Naive B cell (primary cell): ENCODE measurements at regions not wholly inside any gene's neighbourhood (a gene's known extent, or its start where the extent isn't known, plus 50 kb on each side); places are given as distances from the start of the nearest gene placed in this dataset.

ENCODE experiments used
- ATAC-seq, 2 donors: fragments of 150-1000 bp; cut with Tn5 transposase; 2 replicates each; pipeline ENCODE4 v1.10.0; 2021; ENCODE audit warnings: low read depth in 2 of 2, mild to moderate bottlenecking in 2 of 2, moderate library complexity in 2 of 2
- DNase-seq: peaks from one replicate; pipeline ENCODE4 v3.0.0; 2022
- H3K27ac Mint-ChIP-seq, 6 donors: one replicate each; pipeline ENCODE4 v1.8.0; 2020 to 2022; ENCODE audit warnings: mild to moderate bottlenecking in 6 of 6, mixed read lengths in 6 of 6, moderate library complexity in 5 of 6, inconsistent platforms in 2 of 6
- H3K27me3 Mint-ChIP-seq, 3 donors: one replicate each; pipeline ENCODE4 v1.8.0; 2021 to 2022; ENCODE audit warnings: mixed read lengths in 3 of 3, mild to moderate bottlenecking in 1 of 3
- H3K36me3 Mint-ChIP-seq, 2 donors: one replicate each; pipeline ENCODE4 v1.8.0; 2020 to 2022; ENCODE audit warnings: mixed read lengths in 2 of 2, inconsistent platforms in 1 of 2, mild to moderate bottlenecking in 1 of 2
- H3K4me1 Mint-ChIP-seq, 3 donors: one replicate each; pipeline ENCODE4 v1.8.0; 2020 to 2022; ENCODE audit warnings: mixed read lengths in 3 of 3, inconsistent platforms in 1 of 3, mild to moderate bottlenecking in 1 of 3, moderate library complexity in 1 of 3
- H3K4me3 Mint-ChIP-seq, 8 donors: one replicate each; pipeline ENCODE4 v1.8.0; 2020 to 2022; ENCODE audit warnings: mild to moderate bottlenecking in 8 of 8, mixed read lengths in 8 of 8, moderate library complexity in 8 of 8, inconsistent platforms in 2 of 8
- H3K9me3 Mint-ChIP-seq, 7 donors: one replicate each; pipeline ENCODE4 v1.8.0; 2020 to 2022; ENCODE audit warnings: mixed read lengths in 7 of 7, mild to moderate bottlenecking in 5 of 7, inconsistent platforms in 2 of 7, moderate library complexity in 1 of 7

DNA sequence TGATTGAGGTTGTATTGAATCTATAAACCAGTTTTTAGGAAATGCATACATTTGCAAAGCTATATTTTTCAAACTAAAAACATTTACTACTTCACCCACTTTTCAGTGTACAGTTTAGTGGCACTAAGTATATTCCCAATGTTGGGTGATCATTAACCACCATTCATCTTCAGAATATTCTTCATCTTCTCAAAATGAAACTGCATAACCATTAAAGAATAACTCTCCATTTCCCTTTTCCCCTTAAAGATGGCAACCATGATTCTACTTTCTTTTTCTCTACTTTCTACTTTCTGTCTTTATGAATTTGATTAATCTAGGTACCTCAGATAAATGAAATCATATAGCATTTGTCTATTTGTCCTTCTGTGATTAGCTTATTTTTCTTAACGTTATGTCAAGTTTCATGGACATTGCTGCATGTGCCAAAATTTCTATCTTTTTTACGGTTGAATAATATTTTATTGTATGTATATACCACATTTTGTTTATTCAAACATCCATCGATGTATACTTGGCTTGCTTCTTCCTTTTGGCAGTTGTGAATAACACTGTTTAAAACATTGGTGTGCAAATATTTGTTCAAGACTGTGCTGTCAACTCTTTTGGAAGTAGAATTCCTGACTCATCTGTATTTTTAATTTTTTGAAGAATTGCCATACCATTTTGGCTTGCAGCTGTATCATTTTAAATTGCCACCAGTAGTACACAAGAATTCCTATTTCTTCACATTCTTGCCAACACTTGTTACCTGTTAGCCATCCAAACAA lies 104.9 kb downstream of the RPRM start:
- Mint-ChIP-seq H3K27ac (no peak overlapping the region), H3K9me3 (peaks cover 0 to 7% (median 0%) of the 10 kb centered on the region in 7 donors), H3K27me3 (no peaks in the 10 kb centered on the region), H3K4me3 (no peak overlapping the region), H3K4me1 (no peaks in the 10 kb centered on the region), H3K36me3 (no peaks in the 10 kb centered on the region)
- no peak for ATAC-seq
- no peak for DNase-seq

DNA sequence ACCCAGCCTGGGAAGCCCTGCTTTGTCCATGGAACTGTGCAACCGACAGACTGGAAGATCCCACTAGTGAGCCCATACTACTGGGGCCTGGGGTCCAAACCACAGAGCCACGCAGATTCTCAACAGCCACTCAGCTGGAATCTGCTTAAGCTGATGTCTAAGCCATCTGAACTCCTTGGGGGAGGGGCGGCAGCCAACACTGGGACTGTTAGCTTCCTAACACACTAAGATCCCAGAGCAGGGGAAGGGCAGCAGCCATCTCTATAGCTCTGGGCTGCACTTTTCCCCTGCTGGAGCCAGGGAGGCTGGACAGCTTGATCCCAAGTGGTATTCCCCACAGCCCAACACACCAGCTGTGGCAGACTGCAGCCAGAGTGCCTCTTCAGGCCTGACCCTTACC lies 118.3 kb downstream of the RPRM start:
- Mint-ChIP-seq H3K4me1 (no peaks in the 10 kb centered on the region), H3K27ac (no peak overlapping the region), H3K36me3 (no peaks in the 10 kb centered on the region), H3K27me3 (no peaks in the 10 kb centered on the region), H3K9me3 (peaks cover 3 to 25% (median 7%) of the 10 kb centered on the region in 7 donors), H3K4me3 (no peak overlapping the region)
- no peak for DNase-seq
- ATAC-seq, result no peak

DNA sequence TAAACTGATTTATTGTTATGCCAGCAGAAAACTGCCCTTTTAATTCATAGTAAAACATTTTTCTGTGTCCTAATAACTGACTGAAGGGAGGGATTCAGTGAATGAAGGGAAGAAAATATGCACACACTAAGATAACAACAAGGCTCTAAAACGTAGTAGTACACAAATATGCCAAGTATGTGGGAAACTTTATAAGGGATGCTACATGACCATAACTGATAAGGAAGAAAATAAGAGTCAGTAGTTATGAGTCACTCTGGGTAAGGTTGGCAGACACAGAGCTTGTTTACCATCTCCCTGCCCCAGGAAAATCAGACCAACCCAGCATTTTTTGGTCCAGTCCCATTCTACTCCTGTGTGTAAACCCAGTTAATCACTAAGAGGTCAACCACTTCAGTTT lies 124.2 kb downstream of the RPRM start:
- DNase-seq (no peak), ATAC-seq (no peak)
- Mint-ChIP-seq H3K4me1 (no peaks in the 10 kb centered on the region), H3K36me3 (no peaks in the 10 kb centered on the region), H3K27ac (no peak overlapping the region), H3K4me3 (no peak overlapping the region), H3K27me3 (no peaks in the 10 kb centered on the region), H3K9me3 (peaks cover under 1 to 13% (median 5%) of the 10 kb centered on the region in 7 donors)

DNA sequence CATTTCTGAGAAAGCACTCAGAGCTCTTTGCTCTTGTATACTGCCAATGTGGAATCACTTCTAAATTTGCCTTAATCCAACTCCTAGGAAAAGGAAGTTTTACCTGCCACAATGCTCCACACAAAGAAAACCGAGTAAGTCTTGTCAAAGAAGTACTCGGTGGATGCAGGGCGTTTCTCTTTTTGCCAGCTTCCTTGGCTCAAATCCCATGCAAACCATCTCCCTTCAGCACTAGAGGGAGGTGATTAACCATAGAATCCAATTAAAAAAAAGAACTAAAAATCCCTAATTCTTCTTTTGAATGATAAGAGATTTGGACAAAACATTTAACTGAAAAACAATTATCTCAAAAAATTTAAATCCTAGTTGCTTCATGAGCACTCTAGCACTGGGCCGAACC lies 129.0 kb downstream of the RPRM start:
- Mint-ChIP-seq H3K27ac (no peak overlapping the region), H3K4me3 (no peak overlapping the region), H3K9me3 (peaks cover 0 to 13% (median 5%) of the 10 kb centered on the region in 7 donors), H3K36me3 (no peaks in the 10 kb centered on the region), H3K27me3 (no peaks in the 10 kb centered on the region), H3K4me1 (no peaks in the 10 kb centered on the region)
- ATAC-seq (no peak), DNase-seq (no peak)

DNA sequence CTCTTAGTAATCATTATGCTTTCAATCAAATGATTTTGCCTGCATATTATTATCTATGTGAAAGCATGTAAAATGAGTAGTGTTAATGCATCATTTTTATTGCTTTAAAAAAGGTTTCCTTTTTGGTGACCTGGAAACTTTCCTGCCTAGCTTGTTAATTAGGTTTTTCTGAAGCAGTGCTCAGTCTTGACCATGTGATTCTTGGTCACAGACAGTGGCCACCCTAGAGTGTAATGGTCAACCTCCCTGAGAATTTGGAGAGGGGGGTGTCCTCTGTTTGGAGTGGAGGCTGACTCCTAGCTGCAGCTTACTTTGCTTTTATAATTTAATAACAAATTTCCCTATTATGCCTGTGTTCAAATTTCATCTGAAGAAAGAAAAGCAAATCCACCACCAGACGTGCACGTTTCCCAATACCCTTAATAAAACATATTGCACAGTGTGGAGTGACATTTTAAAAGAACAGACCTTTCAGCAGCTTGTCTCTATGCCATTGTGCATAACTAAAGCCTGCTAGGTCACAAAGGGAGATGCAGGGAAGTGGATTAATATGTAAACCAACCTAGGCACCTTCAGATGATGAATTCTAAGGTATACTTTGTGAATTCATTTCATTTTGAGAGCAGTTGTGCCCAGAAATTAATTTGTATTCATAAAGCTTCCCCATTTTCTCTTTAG lies 130.6 kb downstream of the RPRM start:
- Mint-ChIP-seq H3K9me3 (peaks cover 0 to 13% (median 5%) of the 10 kb centered on the region in 7 donors), H3K4me1 (no peaks in the 10 kb centered on the region), H3K36me3 (no peaks in the 10 kb centered on the region), H3K27ac (no peak overlapping the region), H3K27me3 (no peaks in the 10 kb centered on the region), H3K4me3 (no peak overlapping the region)
- DNase-seq (no peak), ATAC-seq (no peak)

DNA sequence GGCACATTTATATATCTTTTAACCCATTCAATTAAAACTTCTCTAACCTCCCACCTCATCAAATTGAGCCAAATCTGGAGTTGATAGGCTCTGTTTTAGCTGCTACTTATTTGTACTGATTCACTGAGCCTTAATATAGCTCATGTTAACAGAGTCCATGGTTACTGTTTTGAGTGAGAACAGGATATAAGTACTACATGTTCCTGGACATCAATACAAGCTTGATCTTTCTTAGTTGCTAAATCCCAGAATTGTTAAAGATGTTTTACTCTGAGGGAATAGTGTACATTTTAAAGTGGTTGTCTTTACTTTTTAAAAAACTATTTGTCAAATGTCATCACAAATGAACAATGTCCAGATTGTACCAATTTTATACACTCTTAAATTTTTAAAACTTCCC lies 157.7 kb downstream of the RPRM start:
- Mint-ChIP-seq H3K27me3 (no peaks in the 10 kb centered on the region), H3K27ac (no peak overlapping the region), H3K9me3 (peaks cover 0 to 11% (median 8%) of the 10 kb centered on the region in 7 donors), H3K4me3 (no peak overlapping the region), H3K36me3 (no peaks in the 10 kb centered on the region), H3K4me1 (no peaks in the 10 kb centered on the region)
- ATAC-seq (no peak), DNase-seq (no peak)

DNA sequence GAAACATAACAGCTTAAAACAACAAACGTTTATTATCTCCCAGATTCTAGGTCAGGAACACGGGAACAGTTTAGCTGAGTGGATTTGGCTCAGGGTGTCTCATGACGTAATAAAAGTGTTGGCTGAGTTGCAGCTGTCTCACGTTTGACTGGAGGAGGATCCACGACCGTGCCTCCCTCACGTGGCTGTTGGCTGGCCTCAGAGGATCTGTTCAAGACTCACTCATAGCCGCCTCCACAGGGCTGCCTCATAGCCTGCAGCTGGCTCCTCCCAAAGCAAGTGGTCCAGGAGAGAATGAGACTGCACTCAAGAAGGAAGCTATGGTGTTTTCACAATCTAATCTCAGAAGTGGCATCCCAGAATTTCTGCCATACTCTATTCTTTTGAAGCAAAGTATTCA lies 167.1 kb downstream of the RPRM start:
- no peak for ATAC-seq
- Mint-ChIP-seq H3K36me3 (no peaks in the 10 kb centered on the region), H3K9me3 (peaks cover 0 to 5% (median 3%) of the 10 kb centered on the region in 7 donors), H3K4me3 (no peak overlapping the region), H3K4me1 (no peaks in the 10 kb centered on the region), H3K27me3 (no peaks in the 10 kb centered on the region), H3K27ac (no peak overlapping the region)
- no peak for DNase-seq

DNA sequence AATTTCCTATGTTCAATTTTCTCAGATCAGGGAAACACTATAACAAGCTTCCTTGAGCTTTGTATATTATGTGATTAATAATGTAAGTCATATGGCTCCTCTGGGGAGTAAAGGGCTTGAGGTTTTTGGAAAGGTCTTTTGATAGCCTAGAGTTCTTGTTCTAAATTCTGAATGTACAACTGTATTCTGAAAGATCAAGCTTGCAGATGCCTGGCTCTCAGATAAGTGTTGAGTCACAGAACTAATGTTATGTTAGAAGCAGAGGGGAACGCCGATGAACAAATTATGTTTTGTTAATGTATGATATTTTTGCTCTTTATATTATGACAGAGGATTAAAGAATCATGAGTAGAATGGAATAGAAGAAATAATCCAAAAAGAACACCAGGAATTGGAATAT lies 170.1 kb downstream of the RPRM start:
- H3K27me3 Mint-ChIP-seq, result no peaks in the 10 kb centered on the region
- ATAC-seq, result no peak
- H3K36me3 Mint-ChIP-seq, result no peaks in the 10 kb centered on the region
- no peaks in the 10 kb centered on the region for H3K4me1 Mint-ChIP-seq
- H3K9me3 Mint-ChIP-seq, result peaks cover 0 to 4% (median 1%) of the 10 kb centered on the region in 7 donors
- DNase-seq, result no peak
- no peak overlapping the region for H3K27ac Mint-ChIP-seq
- no peak overlapping the region for H3K4me3 Mint-ChIP-seq

DNA sequence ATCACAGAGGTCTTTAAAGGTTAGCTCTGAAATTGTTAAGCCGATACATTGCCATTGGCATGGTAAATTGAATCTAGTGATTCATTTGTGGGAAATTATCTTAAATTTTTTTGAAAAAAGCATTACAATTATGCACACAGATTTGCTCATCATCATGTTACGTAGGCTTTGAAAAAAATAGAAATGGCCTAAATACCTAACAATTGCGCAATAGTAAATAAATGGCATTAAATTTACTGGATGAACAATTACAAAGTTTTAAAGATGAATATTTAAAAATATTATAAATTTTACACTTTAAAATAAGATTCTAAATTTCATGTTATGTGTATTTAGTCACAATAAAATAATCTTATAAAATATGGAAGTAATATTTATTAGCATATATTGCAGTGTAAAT lies 171.3 kb downstream of the RPRM start:
- H3K4me3 Mint-ChIP-seq, result no peak overlapping the region
- DNase-seq (no peak), ATAC-seq (no peak)
- no peaks in the 10 kb centered on the region for H3K36me3 Mint-ChIP-seq
- H3K9me3 Mint-ChIP-seq, result peaks cover 0 to 6% (median 1%) of the 10 kb centered on the region in 7 donors
- no peaks in the 10 kb centered on the region for H3K27me3 Mint-ChIP-seq
- H3K4me1 Mint-ChIP-seq, result no peaks in the 10 kb centered on the region
- no peak overlapping the region for H3K27ac Mint-ChIP-seq

DNA sequence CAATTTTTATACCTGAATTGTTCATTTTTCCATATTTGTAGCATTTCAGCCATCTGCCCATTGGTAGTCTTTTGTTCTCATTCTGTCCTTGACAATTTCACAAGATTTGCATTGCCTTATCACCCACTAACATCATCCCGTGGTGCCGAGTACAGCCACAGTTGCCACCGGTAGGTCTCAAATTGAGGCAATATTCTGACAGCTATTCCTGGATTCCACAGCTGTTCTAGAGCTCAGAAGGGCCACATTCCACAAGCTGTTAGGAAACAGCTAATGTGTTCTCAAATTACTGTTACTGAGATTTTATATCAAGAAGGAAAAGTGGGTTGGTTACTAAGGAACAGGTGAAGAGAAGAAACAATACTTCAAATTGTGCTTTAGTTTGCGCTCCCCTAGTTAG lies 178.8 kb downstream of the RPRM start:
- Mint-ChIP-seq H3K36me3 (no peaks in the 10 kb centered on the region), H3K9me3 (peaks cover 0 to 8% (median 0%) of the 10 kb centered on the region in 7 donors), H3K4me1 (no peaks in the 10 kb centered on the region), H3K27ac (no peak overlapping the region), H3K27me3 (no peaks in the 10 kb centered on the region), H3K4me3 (no peak overlapping the region)
- ATAC-seq (no peak), DNase-seq (no peak)

DNA sequence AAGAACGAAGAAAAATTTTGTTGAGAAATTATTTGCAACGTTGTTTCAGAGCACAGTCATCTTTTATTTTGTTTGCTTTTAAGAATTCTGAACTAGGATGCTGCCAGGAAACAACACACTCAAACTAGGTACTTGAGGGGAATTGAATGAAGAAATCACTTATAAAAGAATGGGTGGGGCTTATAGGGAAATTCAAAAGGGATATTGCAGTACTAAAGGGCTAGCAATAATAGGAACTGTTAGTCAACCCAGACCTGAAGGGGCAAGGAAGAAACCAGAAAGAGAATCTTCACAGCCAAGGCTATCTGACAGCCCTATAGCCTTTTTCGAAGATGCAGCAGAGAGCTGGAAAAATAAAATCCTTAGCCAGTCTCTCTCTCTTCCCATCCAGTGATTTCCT lies 179.3 kb downstream of the RPRM start:
- H3K4me3 Mint-ChIP-seq, result no peak overlapping the region
- ATAC-seq (no peak), DNase-seq (no peak)
- H3K9me3 Mint-ChIP-seq, result peaks cover 0 to 8% (median 0%) of the 10 kb centered on the region in 7 donors
- no peaks in the 10 kb centered on the region for H3K27me3 Mint-ChIP-seq
- no peak overlapping the region for H3K27ac Mint-ChIP-seq
- no peaks in the 10 kb centered on the region for H3K36me3 Mint-ChIP-seq
- no peaks in the 10 kb centered on the region for H3K4me1 Mint-ChIP-seq

DNA sequence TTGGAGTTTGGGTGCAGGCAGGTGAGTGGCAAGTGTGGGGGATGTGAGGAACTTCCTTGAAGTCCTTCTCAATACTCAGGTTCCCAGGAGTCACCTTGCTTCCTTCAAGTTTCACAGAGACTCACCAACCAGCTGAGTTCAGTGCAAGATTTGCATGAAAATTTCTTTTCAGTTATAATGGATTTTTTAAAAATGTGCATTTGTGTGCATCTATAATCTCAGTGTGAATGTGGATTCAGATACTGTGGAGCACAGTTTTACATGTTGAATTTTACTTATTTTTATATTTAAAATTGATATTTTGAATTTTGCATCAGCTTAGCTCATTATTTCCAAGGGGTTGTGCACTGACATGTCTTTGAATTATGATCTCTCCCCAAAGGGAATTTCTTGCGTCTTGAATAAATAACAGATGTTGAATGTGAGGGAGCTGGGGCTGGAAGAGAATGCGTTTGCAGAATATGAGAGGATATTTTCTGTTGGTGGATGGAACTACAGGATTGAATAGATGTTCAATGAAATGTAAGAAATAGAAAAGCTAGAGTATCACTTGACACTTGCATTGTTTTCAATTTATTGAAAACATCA lies 184.3 kb downstream of the RPRM start:
- H3K27me3 Mint-ChIP-seq, result no peaks in the 10 kb centered on the region
- H3K36me3 Mint-ChIP-seq, result no peaks in the 10 kb centered on the region
- no peak overlapping the region for H3K27ac Mint-ChIP-seq

DNA sequence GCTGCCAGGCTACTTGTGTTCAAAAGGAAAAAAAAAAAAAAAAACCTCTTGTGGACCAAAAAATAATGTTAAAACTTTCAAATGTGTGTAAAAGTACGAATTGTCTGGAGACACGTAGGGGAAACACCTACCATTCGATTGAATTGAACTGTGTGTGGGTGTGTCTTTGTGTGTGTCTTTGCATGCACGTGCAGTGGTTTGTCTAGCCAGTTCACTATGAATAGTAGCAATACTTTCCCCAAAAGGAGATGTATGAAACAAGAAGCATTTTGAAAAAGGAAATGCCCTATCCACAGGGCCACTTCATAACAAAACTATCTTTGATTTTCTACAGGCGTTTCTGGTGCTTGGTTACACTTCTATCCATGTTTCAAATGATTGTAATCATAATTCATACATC lies 186.8 kb downstream of the RPRM start:
- H3K27me3 Mint-ChIP-seq, result no peaks in the 10 kb centered on the region
- H3K4me1 Mint-ChIP-seq, result peaks cover 0 to 4% (median 0%) of the 10 kb centered on the region in 3 donors
- no peaks in the 10 kb centered on the region for H3K36me3 Mint-ChIP-seq
- DNase-seq (no peak), ATAC-seq (no peak)
- no peak overlapping the region for H3K4me3 Mint-ChIP-seq
- no peak overlapping the region for H3K27ac Mint-ChIP-seq
- H3K9me3 Mint-ChIP-seq, result peaks cover 0 to 2% (median 0%) of the 10 kb centered on the region in 7 donors

More for the DNA sequence above, 184.3 kb downstream of the RPRM start:
- Mint-ChIP-seq H3K4me3 (no peak overlapping the region), H3K4me1 (no peaks in the 10 kb centered on the region), H3K9me3 (peaks cover 0 to 1% (median 0%) of the 10 kb centered on the region in 7 donors)
- ATAC-seq, result no peak
- no peak for DNase-seq
